Calu3 (cell line): ENCODE measurements at regions not wholly inside any gene's neighbourhood (a gene's known extent, or its start where the extent isn't known, plus 50 kb on each side); places are given as distances from the start of the nearest gene placed in this dataset.
"Not testable (repeated sequence)": the region's sequence is repeated elsewhere in the genome, so short reads cannot be mapped to it uniquely, and the experiment has no call there.

Experiments used
- BruUV-seq: library from RNA; stranded (reverse); fragments of 400-500 nt; replicated peaks from 2 replicates; lab custom pipeline; 2021; lab: Mats Ljungman, UMichigan
- CTCF ChIA-PET: fragments of 300-600 bp; sonication (Branson Sonifier 250); formaldehyde crosslinking; loops from one replicate; lab custom pipeline; 2022; ENCODE audit warnings: antibody characterized with exemption; lab: Charles Lee
- DNase-seq: peaks from one replicate; pipeline ENCODE4 v3.0.0; 2022
- H3K27ac Mint-ChIP-seq: one replicate; pipeline ENCODE4 v1.8.0; 2022; ENCODE audit warnings: mixed read lengths; ENCODE audit not compliant: unreplicated experiment
- H3K27me3 Mint-ChIP-seq: one replicate; pipeline ENCODE4 v1.8.0; 2022; ENCODE audit warnings: mixed read lengths; ENCODE audit not compliant: unreplicated experiment
- H3K36me3 Mint-ChIP-seq: one replicate; pipeline ENCODE4 v1.8.0; 2022; ENCODE audit warnings: mild to moderate bottlenecking, moderate library complexity, mixed read lengths; ENCODE audit not compliant: insufficient read depth, unreplicated experiment
- H3K4me1 Mint-ChIP-seq: one replicate; pipeline ENCODE4 v1.8.0; 2022; ENCODE audit warnings: mild to moderate bottlenecking, low read depth, mixed read lengths; ENCODE audit not compliant: unreplicated experiment
- H3K4me3 Mint-ChIP-seq: one replicate; pipeline ENCODE4 v1.8.0; 2022; ENCODE audit warnings: mild to moderate bottlenecking, low read depth, moderate library complexity, mixed read lengths; ENCODE audit not compliant: unreplicated experiment
- H3K9me3 Mint-ChIP-seq: one replicate; pipeline ENCODE4 v1.8.0; 2022; ENCODE audit warnings: low read depth, mixed read lengths; ENCODE audit not compliant: unreplicated experiment
- intact Hi-C: fragments of 100-400 bp; cut with micrococcal nuclease; formaldehyde crosslinking; loops from one replicate; pipeline ENCODE4 v1.10.0; 2022; ENCODE audit not compliant: unreplicated experiment
- TF ChIP-seq, protein P1 (sequence below): fragments of 200-600 bp; IDR thresholded peaks from one replicate; pipeline ENCODE4 v1.8.0; 2022; ENCODE audit warnings: antibody characterized with exemption; ENCODE audit not compliant: unreplicated experiment

DNA sequence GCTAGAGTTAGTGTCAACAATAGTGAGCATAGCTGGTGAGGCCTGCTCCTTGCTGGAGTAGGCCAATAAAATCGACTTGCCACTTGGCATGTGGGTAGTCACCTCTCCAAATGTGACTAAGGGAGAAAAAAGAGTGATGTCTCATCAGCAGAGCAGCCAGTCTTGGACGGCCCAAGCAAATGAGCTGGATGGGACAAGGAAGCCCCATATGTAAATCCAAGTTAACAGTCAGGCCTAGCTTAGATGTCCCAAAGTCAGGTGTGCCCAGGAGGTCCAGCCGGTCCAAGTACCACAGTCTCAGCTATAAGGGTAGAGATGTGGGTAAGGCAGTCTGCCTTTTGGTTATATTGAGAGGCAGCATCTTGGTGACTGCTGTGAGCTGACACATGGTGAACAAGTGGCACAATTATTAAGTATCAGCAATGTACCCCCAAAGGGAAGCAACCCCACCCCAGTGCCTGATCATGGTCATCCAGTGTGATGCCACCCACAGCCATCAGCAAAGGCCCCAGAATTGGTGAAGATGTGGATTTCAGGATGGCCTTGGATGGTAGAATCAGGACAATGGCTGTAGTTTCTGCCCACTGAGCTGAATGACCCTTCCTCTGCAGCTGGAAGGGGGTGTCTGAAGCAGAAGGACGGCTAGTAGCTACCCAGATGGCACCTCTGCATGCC is 83.4 kb downstream of the TNFRSF13B start:
- BruUV-seq = no TSS peak
- no peaks in the 10 kb centered on the region for H3K36me3 Mint-ChIP-seq
- H3K27ac Mint-ChIP-seq = no peak overlapping the region
- H3K9me3 Mint-ChIP-seq = no peaks in the 10 kb centered on the region
- H3K4me3 Mint-ChIP-seq = no peak overlapping the region
- DNase-seq = no peak
- CTCF ChIA-PET = no interaction called here
- H3K4me1 Mint-ChIP-seq = no peaks in the 10 kb centered on the region
- TF ChIP-seq, protein P1, sequence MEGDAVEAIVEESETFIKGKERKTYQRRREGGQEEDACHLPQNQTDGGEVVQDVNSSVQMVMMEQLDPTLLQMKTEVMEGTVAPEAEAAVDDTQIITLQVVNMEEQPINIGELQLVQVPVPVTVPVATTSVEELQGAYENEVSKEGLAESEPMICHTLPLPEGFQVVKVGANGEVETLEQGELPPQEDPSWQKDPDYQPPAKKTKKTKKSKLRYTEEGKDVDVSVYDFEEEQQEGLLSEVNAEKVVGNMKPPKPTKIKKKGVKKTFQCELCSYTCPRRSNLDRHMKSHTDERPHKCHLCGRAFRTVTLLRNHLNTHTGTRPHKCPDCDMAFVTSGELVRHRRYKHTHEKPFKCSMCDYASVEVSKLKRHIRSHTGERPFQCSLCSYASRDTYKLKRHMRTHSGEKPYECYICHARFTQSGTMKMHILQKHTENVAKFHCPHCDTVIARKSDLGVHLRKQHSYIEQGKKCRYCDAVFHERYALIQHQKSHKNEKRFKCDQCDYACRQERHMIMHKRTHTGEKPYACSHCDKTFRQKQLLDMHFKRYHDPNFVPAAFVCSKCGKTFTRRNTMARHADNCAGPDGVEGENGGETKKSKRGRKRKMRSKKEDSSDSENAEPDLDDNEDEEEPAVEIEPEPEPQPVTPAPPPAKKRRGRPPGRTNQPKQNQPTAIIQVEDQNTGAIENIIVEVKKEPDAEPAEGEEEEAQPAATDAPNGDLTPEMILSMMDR = no peak
- no peaks in the 10 kb centered on the region for H3K27me3 Mint-ChIP-seq
- intact Hi-C loops = no loop called here

DNA sequence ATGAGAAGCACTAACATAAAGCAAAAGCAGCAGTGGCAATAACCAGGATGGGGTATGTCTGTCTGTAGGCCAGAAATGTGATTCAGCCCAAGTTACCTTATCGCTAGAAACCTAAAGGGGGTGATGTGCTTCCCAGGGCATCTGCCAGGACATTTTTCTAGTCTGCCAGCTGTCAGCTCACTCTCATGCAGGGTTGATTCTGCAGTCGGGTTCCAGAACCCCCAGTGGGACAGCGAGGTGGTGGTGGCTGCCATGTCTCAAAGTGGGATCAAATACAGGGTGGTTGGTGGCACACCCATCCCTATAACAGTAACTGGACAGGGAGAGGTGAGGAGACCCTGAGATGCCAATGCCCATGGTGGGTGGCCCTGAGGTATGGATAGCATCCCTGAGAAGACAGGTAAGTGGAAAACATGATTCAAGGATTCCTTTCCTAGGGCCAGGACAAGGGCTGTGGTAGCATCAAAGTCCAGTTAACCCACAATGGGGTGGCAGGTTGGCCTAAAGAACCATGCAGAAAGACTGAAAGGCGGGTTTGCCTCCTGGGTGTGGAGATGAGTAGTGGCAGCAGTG is 84.3 kb downstream of the TNFRSF13B start:
- no TSS peak for BruUV-seq
- CTCF ChIA-PET = no interaction called here
- no peak overlapping the region for H3K4me3 Mint-ChIP-seq

DNA sequence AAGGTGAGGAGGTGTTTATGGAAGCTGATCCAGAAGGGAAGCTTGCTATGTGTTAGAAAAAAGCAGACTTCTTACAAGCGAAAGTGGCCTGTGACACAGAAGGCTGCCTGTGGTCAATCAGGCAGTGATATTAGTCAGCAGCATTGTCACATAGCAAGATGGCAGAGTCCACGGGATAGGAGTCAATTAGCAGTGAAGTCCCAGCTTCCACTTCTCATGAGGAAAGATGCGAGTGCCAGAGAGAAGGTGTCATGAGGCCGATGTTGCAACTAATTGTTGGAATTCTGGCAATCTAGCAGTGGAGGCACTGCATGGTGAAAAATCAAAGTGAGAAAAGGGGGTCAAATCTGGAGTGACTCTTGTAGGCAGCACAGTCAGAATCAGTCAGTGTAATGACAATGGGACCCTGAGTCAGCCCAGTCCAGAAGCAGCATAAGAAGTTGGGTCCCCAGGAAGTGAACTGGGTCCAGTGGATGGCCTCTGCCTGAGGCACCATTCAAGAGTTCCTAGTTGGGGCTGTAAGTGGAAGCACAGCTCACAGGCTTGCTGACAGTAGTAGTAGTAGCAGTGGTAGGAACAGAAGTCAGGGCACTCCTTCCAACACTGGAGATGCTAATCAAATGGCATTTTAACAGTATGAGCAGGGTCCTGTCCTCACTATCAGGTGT is 85.1 kb downstream of the TNFRSF13B start:
- no peak for DNase-seq
- Mint-ChIP-seq H3K4me3 (no peak overlapping the region), H3K27ac (no peak overlapping the region), H3K36me3 (no peaks in the 10 kb centered on the region), H3K9me3 (no peaks in the 10 kb centered on the region), H3K27me3 (no peaks in the 10 kb centered on the region), H3K4me1 (no peaks in the 10 kb centered on the region)
- no TSS peak for BruUV-seq
- TF ChIP-seq, protein P1 = no peak
- CTCF ChIA-PET = no interaction called here
- intact Hi-C loops = no loop called here

More for the DNA sequence above, 84.3 kb downstream of the TNFRSF13B start:
- no peaks in the 10 kb centered on the region for H3K36me3 Mint-ChIP-seq
- no peak for DNase-seq
- no peaks in the 10 kb centered on the region for H3K27me3 Mint-ChIP-seq
- H3K9me3 Mint-ChIP-seq = no peaks in the 10 kb centered on the region
- no peak overlapping the region for H3K27ac Mint-ChIP-seq
- intact Hi-C loops = no loop called here
- no peaks in the 10 kb centered on the region for H3K4me1 Mint-ChIP-seq
- TF ChIP-seq, protein P1 = no peak

DNA sequence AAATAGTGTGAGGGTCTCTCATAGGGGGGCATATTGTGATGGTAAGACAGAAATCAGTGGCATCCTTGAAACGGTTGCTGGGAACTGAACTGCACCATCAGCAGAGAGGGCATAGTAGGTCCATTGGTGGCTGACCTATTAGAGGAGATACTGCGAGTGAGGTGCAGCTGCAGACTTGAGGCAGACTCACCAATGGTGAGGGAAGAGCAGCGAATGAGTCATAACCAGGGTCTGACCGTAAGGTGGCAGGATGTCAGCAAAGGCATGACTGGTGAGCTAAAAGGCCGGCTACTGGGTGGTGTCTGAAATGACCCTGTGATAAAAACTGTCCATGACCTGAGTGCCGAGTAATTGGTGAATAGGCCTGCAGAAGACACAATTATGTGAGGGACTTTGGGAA is 86.7 kb downstream of the TNFRSF13B start:
- H3K36me3 Mint-ChIP-seq, BruUV-seq, H3K4me1 Mint-ChIP-seq, H3K27me3 Mint-ChIP-seq, DNase-seq, intact Hi-C loops, H3K9me3 Mint-ChIP-seq, H3K4me3 Mint-ChIP-seq, H3K27ac Mint-ChIP-seq, CTCF ChIA-PET: not testable (repeated sequence)

DNA sequence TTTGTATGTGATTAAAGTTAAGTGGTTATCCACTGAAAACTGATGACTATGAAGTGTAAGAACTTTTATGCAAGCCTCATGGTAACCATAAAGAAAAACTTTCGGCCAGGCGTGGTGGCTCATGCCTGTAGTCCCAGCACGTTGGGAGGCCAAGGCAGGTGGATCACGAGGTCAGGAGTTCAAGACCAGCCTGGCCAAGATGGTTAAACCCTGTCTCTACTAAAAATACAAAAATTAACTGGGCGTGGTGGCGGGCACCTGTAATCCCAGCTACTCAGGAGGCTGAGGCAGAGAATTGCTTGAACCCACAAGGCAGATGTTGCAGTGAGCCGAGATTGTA is 89.0 kb downstream of the TNFRSF13B start:
- H3K4me3 Mint-ChIP-seq, H3K9me3 Mint-ChIP-seq, intact Hi-C loops, H3K4me1 Mint-ChIP-seq, H3K27me3 Mint-ChIP-seq, H3K36me3 Mint-ChIP-seq, DNase-seq, H3K27ac Mint-ChIP-seq, CTCF ChIA-PET, BruUV-seq: not testable (repeated sequence)
